DOHH2 (cell line): ENCODE measurements at regions not wholly inside any gene's neighbourhood (a gene's known extent, or its start where the extent isn't known, plus 50 kb on each side); places are given as distances from the start of the nearest gene placed in this dataset.

Source experiments
- CTCF ChIP-seq: fragments of 200-600 bp; sonication (generic); IDR thresholded peaks from one replicate; pipeline ENCODE4 v1.5.1; 2014; ENCODE audit warnings: antibody characterized with exemption, mild to moderate bottlenecking, low read depth, low read length; ENCODE audit not compliant: poor library complexity, severe bottlenecking
- EZH2phosphoT487 ChIP-seq: fragments of 200-600 bp; sonication (generic); IDR thresholded peaks from 2 replicates; pipeline ENCODE4 v1.6.1; 2017; ENCODE audit warnings: borderline replicate concordance, mild to moderate bottlenecking, antibody characterized with exemption, low read length, moderate library complexity, mixed read lengths

GRCh38 chr15:93515256-93516051, 426.4 kb upstream of the RGMA start:
- TF ChIP-seq CTCF, result no peak
- TF ChIP-seq EZH2phosphoT487, result no peak
